ENCODE measurements at regions not wholly inside any gene's neighbourhood (a gene's known extent, or its start where the extent isn't known, plus 50 kb on each side); places are given as distances from the start of the nearest gene placed in this dataset.

GRCh38 chr17:79339321-79339720, 264.7 kb downstream of the ENGASE start:
- 65 to 73% (median 72%) methylated on average over 7 of the region's 7 CpGs for WGBS, 5 donors
- no peaks in the 10 kb centered on the region for H3K4me1 ChIP-seq
- H3K4me3 ChIP-seq = no peak overlapping the region
- intact Hi-C loops (cut with DNase I; ENCODE audit: low total_unique reads) = no loop called here
- H3K9me3 ChIP-seq = no peaks in the 10 kb centered on the region
- H3K27ac ChIP-seq = no peak overlapping the region
- peaks cover 0 to 72% (median 0%) of the 10 kb centered on the region in 3 donors for H3K27me3 ChIP-seq
- H3K36me3 ChIP-seq = no peaks in the 10 kb centered on the region
- no peak for TF ChIP-seq EP300 (IDR thresholded peaks at IDR 0.05)
- TF ChIP-seq CTCF (IDR thresholded peaks at IDR 0.05) = no peak
- TF ChIP-seq POLR2AphosphoS5 (IDR thresholded peaks at IDR 0.05) = no peak
- no peak for TF ChIP-seq POLR2A (IDR thresholded peaks at IDR 0.05)
- no peak for DNase-seq

GRCh38 chr17:79338604-79339003, 264.0 kb downstream of the ENGASE start:
- intact Hi-C loops (cut with DNase I; ENCODE audit: low total_unique reads) = no loop called here
- H3K27me3 ChIP-seq = peaks cover 0 to 72% (median 0%) of the 10 kb centered on the region in 3 donors
- H3K4me1 ChIP-seq = no peaks in the 10 kb centered on the region
- no peak for DNase-seq
- H3K4me3 ChIP-seq = no peak overlapping the region
- H3K9me3 ChIP-seq = no peaks in the 10 kb centered on the region
- 36 to 55% (median 42%) methylated on average over 4 of the region's 4 CpGs for WGBS, 5 donors
- no peak overlapping the region for H3K27ac ChIP-seq
- TF ChIP-seq POLR2A (IDR thresholded peaks at IDR 0.05) (no peak), CTCF (IDR thresholded peaks at IDR 0.05) (no peak), EP300 (IDR thresholded peaks at IDR 0.05) (no peak), POLR2AphosphoS5 (IDR thresholded peaks at IDR 0.05) (no peak)
- H3K36me3 ChIP-seq = no peaks in the 10 kb centered on the region

GRCh38 chr17:79338152-79338551, 263.5 kb downstream of the ENGASE start:
- DNase-seq = peak in 1 of 2 donors; percentile 13
- WGBS, 5 donors = 40 to 51% (median 47%) methylated on average over 7 of the region's 7 CpGs
- Histone ChIP-seq H3K27ac (no peak overlapping the region), H3K4me3 (no peak overlapping the region), H3K9me3 (no peaks in the 10 kb centered on the region), H3K4me1 (no peaks in the 10 kb centered on the region), H3K27me3 (peaks cover 0 to 72% (median 0%) of the 10 kb centered on the region in 3 donors), H3K36me3 (no peaks in the 10 kb centered on the region)
- intact Hi-C loops (cut with DNase I; ENCODE audit: low total_unique reads) = no loop called here
- no peak for TF ChIP-seq CTCF (IDR thresholded peaks at IDR 0.05)
- no peak for TF ChIP-seq EP300 (IDR thresholded peaks at IDR 0.05)
- TF ChIP-seq POLR2AphosphoS5 (IDR thresholded peaks at IDR 0.05) = no peak
- no peak for TF ChIP-seq POLR2A (IDR thresholded peaks at IDR 0.05)

GRCh38 chr17:79337053-79337452, 262.4 kb downstream of the ENGASE start:
- Histone ChIP-seq H3K4me3 (no peak overlapping the region), H3K9me3 (no peaks in the 10 kb centered on the region), H3K36me3 (no peaks in the 10 kb centered on the region), H3K27me3 (peaks cover 0 to 73% (median 0%) of the 10 kb centered on the region in 3 donors), H3K27ac (no peak overlapping the region), H3K4me1 (no peaks in the 10 kb centered on the region)
- no peak for DNase-seq
- intact Hi-C loops (cut with DNase I; ENCODE audit: low total_unique reads) = no loop called here
- no peak for TF ChIP-seq POLR2A (IDR thresholded peaks at IDR 0.05)
- no peak for TF ChIP-seq POLR2AphosphoS5 (IDR thresholded peaks at IDR 0.05)
- TF ChIP-seq CTCF (IDR thresholded peaks at IDR 0.05) = no peak
- no peak for TF ChIP-seq EP300 (IDR thresholded peaks at IDR 0.05)
- WGBS, 5 donors = 62 to 73% (median 67%) methylated on average over 8 of the region's 8 CpGs
